ENCODE measurements at regions not wholly inside any gene's neighbourhood (a gene's known extent, or its start where the extent isn't known, plus 50 kb on each side); places are given as distances from the start of the nearest gene placed in this dataset.

- no peak for TF ChIP-seq CTCF (IDR thresholded peaks at IDR 0.05)
- no peak for TF ChIP-seq POLR2A (IDR thresholded peaks at IDR 0.05)
These were observed 135.0 kb upstream of the CCDC28A start for GRCh38 chr6:138638604-138639003.

Data from uterus (tissue), 2 donors.